UCSD-AML1 (cell line): ENCODE measurements at regions not wholly inside any gene's neighbourhood (a gene's known extent, or its start where the extent isn't known, plus 50 kb on each side); places are given as distances from the start of the nearest gene placed in this dataset.
"Not testable (repeated sequence)": the region's sequence is repeated elsewhere in the genome, so short reads cannot be mapped to it uniquely, and the experiment has no call there.

Experiments used
- DNase-seq: peaks from one replicate; lab custom pipeline; 2025; ENCODE audit not compliant: unreplicated experiment; lab: John Stamatoyannopoulos, UW

GRCh38 chr7:54343511-54343910 is 198.7 kb upstream of the VSTM2A start:
- DNase-seq = no peak

GRCh38 chr7:54345746-54346145 is 196.4 kb upstream of the VSTM2A start:
- DNase-seq = no peak

GRCh38 chr7:54349229-54349628 is 192.9 kb upstream of the VSTM2A start:
- no peak for DNase-seq

DNA sequence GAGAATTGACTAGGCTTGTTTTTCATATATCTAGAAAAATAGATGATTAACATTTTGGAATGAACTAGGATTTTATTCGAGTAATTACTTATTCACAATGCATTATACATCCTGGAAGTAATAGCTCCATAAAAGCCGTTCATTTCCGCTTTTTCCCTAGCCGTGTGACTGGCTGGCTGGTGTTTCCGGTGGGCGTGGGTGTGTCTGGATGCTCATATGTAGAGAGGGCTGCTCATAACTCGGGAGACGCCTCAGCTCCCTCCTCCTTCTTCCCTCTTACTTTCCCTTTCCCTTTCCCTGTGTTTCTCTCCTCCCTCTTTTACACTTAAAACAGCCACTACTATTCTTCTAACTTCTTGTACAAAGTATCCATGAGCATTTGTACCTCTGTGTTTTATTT is 187.7 kb upstream of the VSTM2A start:
- DNase-seq = no peak

DNA sequence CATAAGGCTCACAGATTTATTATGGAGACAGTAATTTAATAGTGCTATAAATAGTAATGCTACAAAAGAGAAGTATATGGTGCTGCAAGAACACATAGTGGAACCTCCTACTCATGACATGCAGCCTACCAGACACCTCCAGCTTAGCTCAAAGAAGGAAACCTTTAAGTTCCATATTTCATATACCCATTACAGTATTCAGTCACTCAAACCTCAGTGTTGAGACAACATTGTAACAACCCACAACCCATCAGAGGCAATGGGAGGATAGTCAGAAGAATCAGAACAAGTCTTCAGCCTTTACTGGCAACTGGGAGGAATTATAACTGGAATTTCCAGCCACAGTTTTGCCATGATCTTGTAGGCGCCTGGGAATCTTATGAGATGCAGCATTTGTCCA is 186.3 kb upstream of the VSTM2A start:
- no peak for DNase-seq

- no peak for DNase-seq
Observed at GRCh38 chr7:54360075-54360840, 181.9 kb upstream of the VSTM2A start.

DNA sequence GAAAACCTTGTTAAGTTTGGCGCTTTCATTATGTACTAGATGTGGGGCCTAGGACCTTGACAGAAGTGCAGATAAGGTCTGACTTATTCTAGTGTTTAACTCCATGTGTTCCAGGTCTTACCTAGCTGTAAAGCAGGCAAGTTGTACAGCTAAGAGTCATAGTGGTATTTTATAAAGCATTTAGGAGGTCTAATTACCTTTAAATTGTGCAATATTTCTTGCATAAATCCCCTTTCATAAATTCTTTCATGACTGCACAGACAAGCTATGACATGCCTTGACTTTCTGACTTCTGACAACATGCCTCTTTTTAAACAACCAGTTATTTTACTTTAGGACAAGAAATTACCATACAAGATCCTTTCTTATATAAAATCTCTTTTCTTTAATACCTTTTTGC is 151.6 kb upstream of the VSTM2A start:
- no peak for DNase-seq

- DNase-seq = no peak
Observed at GRCh38 chr7:54392935-54393334, 149.2 kb upstream of the VSTM2A start.

DNA sequence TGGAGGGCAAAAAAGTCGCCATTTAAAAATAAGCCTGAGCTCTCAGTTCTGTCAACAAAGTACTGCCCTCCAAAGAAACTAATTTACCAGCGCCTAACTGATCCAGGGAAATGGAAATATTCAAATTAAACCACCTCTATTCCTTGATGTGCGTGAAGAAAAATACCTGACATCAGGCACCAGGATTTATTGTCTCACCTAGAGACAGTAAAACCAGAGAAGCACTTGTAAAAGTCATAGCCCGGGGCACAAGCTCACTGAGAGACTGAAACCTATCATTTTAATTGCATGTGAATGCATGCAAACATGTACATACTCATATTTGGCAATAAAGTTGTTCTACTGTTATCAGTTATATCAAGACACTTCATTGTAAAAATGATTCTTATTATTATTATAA is 147.3 kb upstream of the VSTM2A start:
- DNase-seq = no peak

GRCh38 chr7:54397836-54398612 is 144.2 kb upstream of the VSTM2A start:
- DNase-seq = no peak

- no peak for DNase-seq
Observed at GRCh38 chr7:54398863-54399262, 143.3 kb upstream of the VSTM2A start.

- DNase-seq = no peak
Observed at GRCh38 chr7:54409917-54410316, 132.3 kb upstream of the VSTM2A start.

- DNase-seq = no peak
Observed at GRCh38 chr7:54416678-54417077, 125.5 kb upstream of the VSTM2A start.

GRCh38 chr7:54419209-54419608 is 123.0 kb upstream of the VSTM2A start:
- no peak for DNase-seq

- peak; percentile 20 for DNase-seq
Observed at GRCh38 chr7:54426406-54426805, 115.8 kb upstream of the VSTM2A start.

DNA sequence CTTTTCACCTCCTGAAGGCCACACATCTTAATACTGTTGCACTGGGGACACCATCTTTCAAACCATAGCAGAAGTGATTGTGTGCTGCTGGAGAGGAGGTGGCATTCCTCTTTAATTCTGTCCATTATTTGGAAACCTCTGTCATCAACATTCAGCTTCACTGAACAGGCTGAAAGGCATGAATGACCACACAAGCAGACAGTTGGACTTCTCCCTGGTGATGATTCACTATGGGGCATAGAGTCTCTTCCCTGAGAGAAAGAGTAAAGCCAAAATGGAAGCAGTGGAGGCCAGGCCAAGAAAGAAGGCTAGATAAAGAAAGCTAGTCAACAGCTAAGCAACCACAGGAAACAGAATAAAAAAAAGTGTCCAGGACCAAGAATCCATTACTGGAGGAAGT is 113.1 kb upstream of the VSTM2A start:
- DNase-seq = no peak

GRCh38 chr7:54439391-54439790 is 102.8 kb upstream of the VSTM2A start:
- DNase-seq = no peak

- DNase-seq = not testable (repeated sequence)
Observed at GRCh38 chr7:54444046-54444686, 98.0 kb upstream of the VSTM2A start.

DNA sequence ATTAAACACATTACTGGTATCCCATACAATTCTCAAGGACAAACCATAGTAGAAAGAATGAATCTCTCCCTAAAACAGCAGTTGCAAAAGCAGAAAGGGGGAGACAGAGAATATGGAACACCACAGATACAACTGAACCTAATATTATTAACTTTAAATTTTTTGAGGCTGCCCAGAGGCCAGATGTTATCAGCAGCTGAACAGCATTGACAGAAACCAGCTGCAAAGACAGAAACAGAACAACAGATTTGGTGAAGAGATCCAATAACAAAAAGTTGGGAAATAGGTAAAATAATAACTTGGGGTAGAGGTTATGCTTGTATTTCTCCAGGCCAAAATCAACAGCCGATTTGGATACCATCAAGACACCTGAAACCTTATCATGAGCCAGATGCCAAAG is 89.0 kb upstream of the VSTM2A start:
- DNase-seq = not testable (repeated sequence)

DNA sequence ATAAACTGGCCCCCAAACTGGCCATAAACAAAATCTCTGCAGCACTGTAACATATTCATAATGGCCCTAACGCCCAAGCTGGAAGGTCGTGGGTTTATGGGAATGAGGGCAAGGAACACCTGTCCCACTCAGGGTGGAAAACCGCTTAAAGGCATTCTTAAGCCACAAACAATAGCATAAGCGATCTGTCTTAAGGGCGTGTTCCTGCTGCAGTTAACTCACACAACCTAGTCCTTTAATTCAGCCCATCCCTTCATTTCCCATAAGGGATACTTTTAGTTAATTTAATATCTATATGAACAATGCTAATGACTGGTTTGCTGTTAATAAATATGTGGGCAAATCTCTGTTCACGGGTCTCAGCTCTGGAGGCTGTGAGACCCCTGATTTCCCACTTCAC is 87.5 kb upstream of the VSTM2A start:
- not testable (repeated sequence) for DNase-seq

DNA sequence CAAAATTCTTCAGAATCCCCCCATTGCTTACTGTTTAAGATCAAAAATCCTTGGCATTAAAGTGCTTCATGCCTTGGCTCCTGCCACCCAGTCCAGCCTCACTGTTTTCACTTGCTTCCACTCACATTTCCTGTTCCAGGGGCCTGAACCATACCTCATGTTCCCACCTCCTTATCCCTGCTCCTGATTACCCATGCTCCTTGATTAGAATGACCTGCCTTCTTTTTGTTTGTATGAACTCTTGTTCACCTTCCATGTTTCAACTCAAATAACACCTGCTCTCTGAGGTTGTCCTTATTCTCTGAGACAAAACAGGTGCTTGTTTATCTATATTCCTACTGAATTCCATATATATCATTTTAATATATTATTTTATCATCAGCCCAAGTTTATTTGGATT is 77.1 kb upstream of the VSTM2A start:
- DNase-seq = no peak

DNA sequence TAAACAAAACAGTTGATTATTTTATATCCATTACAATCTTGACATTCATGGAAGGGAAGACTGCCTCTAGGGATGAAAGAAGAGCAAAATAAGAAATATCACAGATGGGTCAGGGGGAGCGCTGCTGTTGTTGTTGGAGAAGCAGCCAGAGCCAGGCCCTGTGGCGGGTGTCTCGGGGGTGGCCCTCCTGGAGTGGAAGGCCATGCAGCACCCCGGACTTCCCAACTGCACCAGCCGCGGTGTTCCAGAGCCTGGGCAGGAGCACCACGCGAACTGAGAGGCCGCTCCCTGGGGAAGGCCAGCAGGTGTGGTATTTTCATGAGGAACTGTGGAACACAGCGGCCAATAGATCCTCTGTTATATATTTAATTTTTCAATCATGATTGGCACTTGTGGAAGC is 72.4 kb upstream of the VSTM2A start:
- DNase-seq = no peak
